HG03045 (cell line): ENCODE measurements at regions not wholly inside any gene's neighbourhood (a gene's known extent, or its start where the extent isn't known, plus 50 kb on each side); places are given as distances from the start of the nearest gene placed in this dataset.
"Not testable (repeated sequence)": the region's sequence is repeated elsewhere in the genome, so short reads cannot be mapped to it uniquely, and the experiment has no call there.

Experiments
- ATAC-seq: cut with Tn5 transposase; IDR thresholded peaks from one replicate; pipeline ENCODE4 v1.9.1; 2021; ENCODE audit warnings: mild to moderate bottlenecking, moderate library complexity; ENCODE audit not compliant: unreplicated experiment

GRCh38 chr2:226299771-226300170 lies 499.8 kb downstream of the IRS1 start:
- ATAC-seq: no peak

GRCh38 chr2:226295681-226296080 lies 503.9 kb downstream of the IRS1 start:
- ATAC-seq: no peak

GRCh38 chr2:226295123-226295522 lies 504.5 kb downstream of the IRS1 start:
- no peak for ATAC-seq

GRCh38 chr2:226291281-226291680 lies 508.3 kb downstream of the IRS1 start:
- ATAC-seq: not testable (repeated sequence)

- no peak for ATAC-seq
Measured at GRCh38 chr2:226286916-226287315, 512.7 kb downstream of the IRS1 start.

GRCh38 chr2:226283796-226284195 lies 515.8 kb downstream of the IRS1 start:
- ATAC-seq: no peak

GRCh38 chr2:226282151-226282550 lies 517.5 kb downstream of the IRS1 start:
- ATAC-seq: no peak

DNA sequence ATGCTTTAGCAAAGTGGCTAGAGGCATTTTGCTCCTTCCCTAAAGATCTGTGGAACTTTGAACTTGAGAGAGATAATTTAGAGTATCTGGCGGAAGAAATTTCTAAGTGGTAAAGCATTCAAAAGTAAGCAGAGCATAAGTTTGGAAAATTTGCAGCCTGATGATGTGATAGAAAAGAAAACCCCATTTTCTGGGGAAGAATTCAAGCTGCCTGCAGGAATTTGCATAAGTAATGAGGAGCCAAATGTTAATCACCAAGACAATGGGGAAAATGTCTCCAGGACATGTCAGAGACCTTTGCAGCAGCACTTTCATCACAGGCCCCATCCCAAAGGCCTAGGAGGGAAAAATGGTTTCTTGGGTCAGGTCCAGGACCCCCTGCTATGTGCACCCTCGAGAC lies 519.5 kb downstream of the IRS1 start:
- ATAC-seq: not testable (repeated sequence)

GRCh38 chr2:226275215-226275614 lies 524.4 kb downstream of the IRS1 start:
- no peak for ATAC-seq

DNA sequence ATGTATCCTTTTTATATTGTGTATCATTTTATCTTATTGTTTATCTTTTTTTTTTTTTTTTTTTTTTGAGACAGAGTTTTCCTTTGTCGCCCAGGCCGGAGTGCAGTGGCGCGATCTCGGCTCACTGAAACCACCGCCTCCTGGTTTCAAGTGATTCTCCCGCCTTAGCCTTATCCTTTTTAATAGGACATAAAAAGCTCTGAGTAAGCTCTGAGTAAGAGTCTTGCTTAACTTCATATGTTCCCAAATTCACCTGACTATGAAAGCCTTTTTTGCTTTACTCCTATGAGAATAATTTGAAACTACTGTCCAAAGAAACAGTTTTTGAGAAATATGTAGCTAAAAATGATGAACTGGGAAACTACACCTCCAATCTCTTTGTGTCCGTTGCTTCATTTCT lies 525.5 kb downstream of the IRS1 start:
- ATAC-seq: no peak

GRCh38 chr2:226273440-226273839 lies 526.2 kb downstream of the IRS1 start:
- no peak for ATAC-seq

DNA sequence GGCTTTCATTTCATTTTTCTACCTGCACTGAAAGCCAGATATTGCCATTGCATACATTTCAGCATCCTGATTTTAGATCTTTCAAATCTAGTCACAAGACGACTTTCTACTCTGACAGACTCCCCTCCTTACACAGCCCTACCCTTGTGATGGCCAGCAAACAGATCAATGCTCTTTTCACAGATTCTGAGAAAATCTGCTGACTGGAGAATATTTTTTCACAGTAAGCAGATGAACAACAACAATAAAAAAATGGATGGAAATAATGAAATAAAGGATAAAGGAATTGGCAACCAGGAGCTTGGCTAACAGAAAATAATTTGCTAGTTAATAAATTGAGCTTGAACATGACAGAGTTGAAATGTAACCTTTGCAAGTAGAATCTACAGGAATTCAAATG lies 527.2 kb downstream of the IRS1 start:
- no peak for ATAC-seq

DNA sequence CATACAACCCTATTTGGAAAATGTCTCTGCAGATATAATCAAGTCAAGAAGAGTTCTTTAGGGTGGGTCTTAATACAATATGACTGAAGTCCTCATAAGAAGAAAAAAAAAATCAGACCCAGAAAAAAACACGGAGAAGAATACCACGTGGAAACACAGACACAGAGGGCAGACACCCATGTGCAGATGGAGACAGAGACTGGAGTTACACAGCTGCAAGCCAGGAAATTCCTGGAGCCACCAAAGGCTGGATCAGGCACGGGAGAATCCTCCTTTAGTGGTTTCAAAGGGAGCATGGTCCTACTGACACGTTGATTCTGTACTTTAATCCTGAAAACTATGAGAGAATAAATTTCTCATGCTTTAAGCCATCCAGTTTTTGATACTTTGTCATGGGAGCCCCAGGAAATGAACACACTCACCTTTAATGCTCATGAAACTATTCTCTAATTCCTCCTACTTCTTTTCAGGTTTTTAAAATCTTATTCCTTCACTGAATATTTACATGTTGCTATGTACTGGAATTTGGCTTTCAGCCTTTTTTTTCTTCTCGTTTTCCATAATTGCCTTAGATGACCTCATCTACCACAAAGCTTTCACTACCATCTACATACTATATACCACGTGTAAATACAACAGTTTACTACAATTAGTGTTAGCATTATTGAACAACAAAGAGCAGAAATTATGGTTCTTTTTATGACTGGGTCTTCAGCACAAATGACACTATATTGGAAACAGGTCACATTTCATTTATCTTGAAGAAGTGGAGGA lies 529.1 kb downstream of the IRS1 start:
- ATAC-seq: no peak

GRCh38 chr2:226267516-226268289 lies 531.9 kb downstream of the IRS1 start:
- no peak for ATAC-seq

DNA sequence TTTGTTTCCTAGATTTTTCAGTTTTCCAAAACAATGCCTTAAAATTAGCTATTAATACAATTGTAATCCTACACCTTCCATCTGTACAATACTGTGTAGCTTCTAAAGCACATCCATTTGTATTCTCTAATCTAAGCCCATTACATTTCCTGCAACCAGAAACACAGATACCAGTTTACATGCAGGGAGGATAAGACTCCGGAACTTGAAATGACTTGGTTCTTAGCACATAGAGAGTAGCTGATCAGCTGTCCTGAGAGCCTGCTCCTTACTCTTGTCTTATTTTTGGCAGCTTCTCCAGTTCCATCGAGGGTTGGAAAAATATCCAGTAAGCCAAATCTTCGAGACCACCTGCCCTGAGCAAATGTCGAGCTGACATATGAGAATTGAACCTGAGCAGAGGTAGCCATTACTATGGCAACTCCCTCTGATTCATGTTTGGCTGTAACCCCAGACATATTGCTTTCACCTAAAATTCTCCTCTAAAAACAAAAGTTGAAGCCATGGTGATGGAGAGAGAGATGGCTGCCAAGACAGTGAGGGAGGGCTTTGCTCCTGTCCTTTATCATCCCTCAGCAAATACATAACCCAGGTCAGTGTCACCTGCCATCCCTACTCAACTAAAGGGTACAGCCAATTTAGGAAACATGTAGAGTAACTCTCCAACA lies 542.8 kb downstream of the IRS1 start:
- no peak for ATAC-seq

DNA sequence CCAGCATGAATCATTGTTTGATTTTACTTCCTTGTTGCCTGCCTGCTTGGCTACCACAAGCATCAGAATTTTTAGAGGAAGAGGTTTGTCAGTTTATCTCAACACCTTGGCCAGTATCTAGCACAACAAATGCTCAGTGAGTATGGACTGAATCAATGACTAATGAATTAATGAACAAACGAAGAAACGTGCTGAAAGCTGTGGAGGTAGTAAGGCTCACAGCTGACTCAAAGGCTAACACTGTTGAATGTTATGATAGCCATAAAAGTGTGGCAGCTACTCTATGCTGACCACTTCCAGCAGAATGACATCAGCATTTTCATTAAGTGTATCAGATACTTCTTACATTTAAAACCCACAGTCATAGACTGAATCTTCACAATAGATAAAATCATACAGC lies 543.4 kb downstream of the IRS1 start:
- ATAC-seq: no peak

GRCh38 chr2:226251661-226252060 lies 548.0 kb downstream of the IRS1 start:
- ATAC-seq: no peak

GRCh38 chr2:226247289-226248275 lies 552.0 kb downstream of the IRS1 start:
- ATAC-seq: no peak

DNA sequence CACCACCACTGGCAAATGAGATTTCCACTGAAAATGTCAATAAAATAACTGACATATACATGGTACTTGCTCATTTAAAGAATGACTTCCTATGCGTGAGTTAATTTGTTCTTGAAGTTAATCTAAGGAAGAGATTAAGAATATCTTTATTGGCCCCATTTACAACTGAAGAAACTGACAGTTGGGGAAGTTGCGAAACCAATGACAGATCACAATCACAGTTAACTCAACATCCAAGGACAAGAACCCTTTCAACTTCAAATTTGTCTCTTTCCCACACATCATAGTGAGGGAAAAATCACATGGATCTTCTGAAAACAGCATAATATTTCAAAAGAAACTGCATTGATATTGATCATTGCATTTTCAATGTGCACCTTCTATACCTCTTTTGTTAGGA lies 565.4 kb downstream of the IRS1 start:
- ATAC-seq: no peak

- no peak for ATAC-seq
Measured at GRCh38 chr2:226233388-226233787, 566.2 kb downstream of the IRS1 start.

GRCh38 chr2:226228080-226228479 lies 571.5 kb downstream of the IRS1 start:
- no peak for ATAC-seq
